ENCODE measurements at regions not wholly inside any gene's neighbourhood (a gene's known extent, or its start where the extent isn't known, plus 50 kb on each side); places are given as distances from the start of the nearest gene placed in this dataset.

GRCh38 chr15:37581866-37582532, 352.4 kb upstream of the TMCO5A start:
- no peak for DNase-seq (ENCODE audit: low read depth)
- in situ Hi-C loops (cut with HindIII; ENCODE audit: low sequenced_read_pairs) = no loop called here
- TF ChIP-seq CTCF (IDR thresholded peaks at IDR 0.05; ENCODE audit: low read depth, low read length, missing control alignments) = no peak
- no peak overlapping the region for H3K4me3 ChIP-seq (ENCODE audit: low read depth, low read length)

GRCh38 chr15:37582852-37583251, 351.6 kb upstream of the TMCO5A start:
- in situ Hi-C loops (cut with HindIII; ENCODE audit: low sequenced_read_pairs) = no loop called here
- no peak overlapping the region for H3K4me3 ChIP-seq (ENCODE audit: low read depth, low read length)
- no peak for DNase-seq (ENCODE audit: low read depth)
- no peak for TF ChIP-seq CTCF (IDR thresholded peaks at IDR 0.05; ENCODE audit: low read depth, low read length, missing control alignments)

GRCh38 chr15:37586011-37586583, 348.3 kb upstream of the TMCO5A start:
- in situ Hi-C loops (cut with HindIII; ENCODE audit: low sequenced_read_pairs) = no loop called here
- no peak overlapping the region for H3K4me3 ChIP-seq (ENCODE audit: low read depth, low read length)
- no peak for TF ChIP-seq CTCF (IDR thresholded peaks at IDR 0.05; ENCODE audit: low read depth, low read length, missing control alignments)
- peak; percentile 97 for DNase-seq (ENCODE audit: low read depth)

GRCh38 chr15:37586976-37587375, 347.5 kb upstream of the TMCO5A start:
- in situ Hi-C loops (cut with HindIII; ENCODE audit: low sequenced_read_pairs) = no loop called here
- H3K4me3 ChIP-seq (ENCODE audit: low read depth, low read length) = no peak overlapping the region
- TF ChIP-seq CTCF (IDR thresholded peaks at IDR 0.05; ENCODE audit: low read depth, low read length, missing control alignments) = no peak
- DNase-seq (ENCODE audit: low read depth) = no peak

- H3K4me3 ChIP-seq (ENCODE audit: low read depth, low read length) = no peak overlapping the region
- in situ Hi-C loops (cut with HindIII; ENCODE audit: low sequenced_read_pairs) = no loop called here
- no peak for DNase-seq (ENCODE audit: low read depth)
- TF ChIP-seq CTCF (IDR thresholded peaks at IDR 0.05; ENCODE audit: low read depth, low read length, missing control alignments) = no peak
Measured at GRCh38 chr15:37594417-37594816, 340.0 kb upstream of the TMCO5A start.

- in situ Hi-C loops (cut with HindIII; ENCODE audit: low sequenced_read_pairs) = loop anchor here (5.0 kb wide), 1 partner anchor 42 kb away; no protein-coding TSS in a partner anchor
- DNase-seq (ENCODE audit: low read depth) = no peak
- H3K4me3 ChIP-seq (ENCODE audit: low read depth, low read length) = no peak overlapping the region
- TF ChIP-seq CTCF (IDR thresholded peaks at IDR 0.05; ENCODE audit: low read depth, low read length, missing control alignments) = no peak
Measured at GRCh38 chr15:37595426-37595970, 338.9 kb upstream of the TMCO5A start.
